ENCODE measurements at regions not wholly inside any gene's neighbourhood (a gene's known extent, or its start where the extent isn't known, plus 50 kb on each side); places are given as distances from the start of the nearest gene placed in this dataset.
"Not testable (repeated sequence)": the region's sequence is repeated elsewhere in the genome, so short reads cannot be mapped to it uniquely, and the experiment has no call there.

- TF ChIP-seq YY2 (tag by site-specific recombination; IDR thresholded peaks at IDR 0.05): no peak
- TF ChIP-seq ZNF280C (tag by site-specific recombination; IDR thresholded peaks at IDR 0.05): no peak
- TF ChIP-seq ZNF658 (tag by site-specific recombination; IDR thresholded peaks at IDR 0.05): no peak
- TF ChIP-seq ZNF549 (tag by site-specific recombination; IDR thresholded peaks at IDR 0.05): no peak
- TF ChIP-seq ZNF623 (tag by site-specific recombination; IDR thresholded peaks at IDR 0.05): no peak
- no peak for TF ChIP-seq ZNF830 (tag by site-specific recombination; IDR thresholded peaks at IDR 0.05; ENCODE audit: low read depth)
- no peak for TF ChIP-seq IKZF3 (tag by site-specific recombination; IDR thresholded peaks at IDR 0.05)
- Histone ChIP-seq H3K27ac (ENCODE audit: extremely low read depth, low read depth, low read length) (no peak overlapping the region), H3K9me3 (ENCODE audit: control insufficient read depth, insufficient read depth, low read depth, low read length) (no peaks in the 10 kb centered on the region), H3K4me1 (ENCODE audit: control insufficient read depth, insufficient read depth, low read length) (no peaks in the 10 kb centered on the region), H3K36me3 (ENCODE audit: control insufficient read depth in 2 of 2, insufficient read depth in 1 of 2, low read length in 2 of 2) (no peaks in the 10 kb centered on the region), H3K4me3 (ENCODE audit: low read depth, low read length) (no peak overlapping the region)
- POLR2A ChIA-PET: no interaction called here
- CTCF ChIA-PET: no interaction called here
These were observed 459.1 kb upstream of the NDN start for GRCh38 chr15:24146251-24146650.

- no peak for TF ChIP-seq REPIN1 (tag by site-specific recombination; IDR thresholded peaks at IDR 0.05; ENCODE audit: low read depth)
- no peak for TF ChIP-seq TCF7L2 (IDR thresholded peaks at IDR 0.05; ENCODE audit: borderline replicate concordance, low read depth, low read length)
- no peak for TF ChIP-seq ZNF248 (tag by site-specific recombination; IDR thresholded peaks at IDR 0.05)
- no peak for TF ChIP-seq ZNF175 (tag by site-specific recombination; IDR thresholded peaks at IDR 0.05)
- no peak for TF ChIP-seq ZBTB44 (tag by site-specific recombination; IDR thresholded peaks at IDR 0.05)
- no peak for TF ChIP-seq BCL11B (tag by site-specific recombination; IDR thresholded peaks at IDR 0.05; ENCODE audit: low read depth)
- no peak for TF ChIP-seq ZNF629 (tag by site-specific recombination; IDR thresholded peaks at IDR 0.05)
- TF ChIP-seq ZXDB (tag by site-specific recombination; IDR thresholded peaks at IDR 0.05): no peak
- TF ChIP-seq MEIS1 (CRISPR knock-in tag; IDR thresholded peaks at IDR 0.05; ENCODE audit: borderline replicate concordance): no peak
- no peak for TF ChIP-seq ZNF19 (tag by site-specific recombination; IDR thresholded peaks at IDR 0.05; ENCODE audit: low read depth)
- no peak for TF ChIP-seq ZNF133 (tag by site-specific recombination; IDR thresholded peaks at IDR 0.05)
- TF ChIP-seq ZNF404 (tag by site-specific recombination; IDR thresholded peaks at IDR 0.05): no peak
- no peak for TF ChIP-seq ZNF555 (tag by site-specific recombination; conservative IDR thresholded peaks at IDR 0.05)
- Histone ChIP-seq H3K27ac (ENCODE audit: extremely low read depth, low read depth, low read length) (no peak overlapping the region), H3K36me3 (ENCODE audit: control insufficient read depth in 2 of 2, insufficient read depth in 1 of 2, low read length in 2 of 2) (no peaks in the 10 kb centered on the region), H3K9me3 (ENCODE audit: control insufficient read depth, insufficient read depth, low read depth, low read length) (no peaks in the 10 kb centered on the region), H3K4me1 (ENCODE audit: control insufficient read depth, insufficient read depth, low read length) (no peaks in the 10 kb centered on the region), H3K4me3 (ENCODE audit: low read depth, low read length) (no peak overlapping the region)
- CTCF ChIA-PET: no interaction called here
- POLR2A ChIA-PET: no interaction called here
These were observed 463.4 kb upstream of the NDN start for GRCh38 chr15:24150542-24150941.

- H3K4me1 ChIP-seq (ENCODE audit: control insufficient read depth, insufficient read depth, low read length); CTCF ChIA-PET; H3K4me3 ChIP-seq (ENCODE audit: low read depth, low read length); H3K36me3 ChIP-seq (ENCODE audit: control insufficient read depth in 2 of 2, insufficient read depth in 1 of 2, low read length in 2 of 2); POLR2A ChIA-PET; H3K9me3 ChIP-seq (ENCODE audit: control insufficient read depth, insufficient read depth, low read depth, low read length); H3K27ac ChIP-seq (ENCODE audit: extremely low read depth, low read depth, low read length): not testable (repeated sequence)
These were observed 471.2 kb upstream of the NDN start for GRCh38 chr15:24158306-24158705.

- H3K27ac ChIP-seq (ENCODE audit: extremely low read depth, low read depth, low read length); H3K9me3 ChIP-seq (ENCODE audit: control insufficient read depth, insufficient read depth, low read depth, low read length); H3K4me1 ChIP-seq (ENCODE audit: control insufficient read depth, insufficient read depth, low read length); H3K36me3 ChIP-seq (ENCODE audit: control insufficient read depth in 2 of 2, insufficient read depth in 1 of 2, low read length in 2 of 2); POLR2A ChIA-PET; CTCF ChIA-PET; H3K4me3 ChIP-seq (ENCODE audit: low read depth, low read length): not testable (repeated sequence)
These were observed 478.4 kb upstream of the NDN start for GRCh38 chr15:24165512-24165911.

- H3K4me1 ChIP-seq (ENCODE audit: control insufficient read depth, insufficient read depth, low read length); H3K36me3 ChIP-seq (ENCODE audit: control insufficient read depth in 2 of 2, insufficient read depth in 1 of 2, low read length in 2 of 2); H3K27ac ChIP-seq (ENCODE audit: extremely low read depth, low read depth, low read length); CTCF ChIA-PET; H3K4me3 ChIP-seq (ENCODE audit: low read depth, low read length); POLR2A ChIA-PET; H3K9me3 ChIP-seq (ENCODE audit: control insufficient read depth, insufficient read depth, low read depth, low read length): not testable (repeated sequence)
These were observed 473.3 kb upstream of the NPAP1 start for GRCh38 chr15:24202297-24202696.

- H3K36me3 ChIP-seq (ENCODE audit: control insufficient read depth in 2 of 2, insufficient read depth in 1 of 2, low read length in 2 of 2); H3K4me1 ChIP-seq (ENCODE audit: control insufficient read depth, insufficient read depth, low read length); POLR2A ChIA-PET; CTCF ChIA-PET; H3K27ac ChIP-seq (ENCODE audit: extremely low read depth, low read depth, low read length); H3K9me3 ChIP-seq (ENCODE audit: control insufficient read depth, insufficient read depth, low read depth, low read length); H3K4me3 ChIP-seq (ENCODE audit: low read depth, low read length): not testable (repeated sequence)
These were observed 463.7 kb upstream of the NPAP1 start for GRCh38 chr15:24211742-24212476.

All from HEK293 (cell line).